Spleen (tissue), 7 donors: ENCODE measurements at regions not wholly inside any gene's neighbourhood (a gene's known extent, or its start where the extent isn't known, plus 50 kb on each side); places are given as distances from the start of the nearest gene placed in this dataset.

Experiments used
- CTCF ChIP-seq, 11 experiments: fragments of 200-600 bp in 7 of 11; fragments of 450-650 bp in 4 of 11; sonication (generic) in 4 of 11; IDR thresholded peaks in 8 of 11; conservative IDR thresholded peaks in 3 of 11; 1 replicate in 7 of 11; 2 replicates in 4 of 11; pipeline versions ENCODE4 v1.4.0 to v1.8.0; 2016 to 2021; ENCODE audit warnings: antibody characterized with exemption in 11 of 11, inconsistent platforms in 4 of 11, mild to moderate bottlenecking in 1 of 11
- POLR2A ChIP-seq, 3 donors: fragments of 450-650 bp; IDR thresholded peaks; one replicate each; pipeline ENCODE4 v1.5.1; 2017; ENCODE audit warnings: antibody characterized with exemption in 3 of 3, mild to moderate bottlenecking in 1 of 3
- POLR2AphosphoS5 ChIP-seq, 3 donors: sonication (generic); formaldehyde crosslinking; IDR thresholded peaks; one replicate each; pipeline ENCODE4 v1.5.1; 2017; ENCODE audit warnings: antibody characterized with exemption in 3 of 3
- donor health status: DM: no; HTN: no; CAD: no; lungs with moderate emphysema.
- donor health status: DM: no; HTN: no; CAD: no.
- donor health status: DM: no; HTN: no; CAD: no.

- TF ChIP-seq CTCF (IDR thresholded peaks at IDR 0.05 in 8 of 11, conservative IDR thresholded peaks at IDR 0.05 in 3 of 11) (no peak), POLR2A (IDR thresholded peaks at IDR 0.05) (no peak), POLR2AphosphoS5 (IDR thresholded peaks at IDR 0.05) (no peak)
Measured at GRCh38 chr2:128386066-128386465, 67.4 kb upstream of the HS6ST1 start.
